GM12878 (cell line): ENCODE measurements at regions not wholly inside any gene's neighbourhood (a gene's known extent, or its start where the extent isn't known, plus 50 kb on each side); places are given as distances from the start of the nearest gene placed in this dataset.

Experiments
- BMI1 ChIP-seq: fragments of 450-650 bp; IDR thresholded peaks from 2 replicates; pipeline ENCODE4 v1.6.1; 2016; ENCODE audit warnings: mild to moderate bottlenecking, moderate library complexity, borderline replicate concordance
- JUND ChIP-seq: IDR thresholded peaks from 2 replicates; pipeline ENCODE4 v1.6.1; 2012; ENCODE audit warnings: low read depth, mild to moderate bottlenecking, low read length, improper control_type of control experiment, moderate library complexity
- NKRF ChIP-seq: fragments of 450-650 bp; conservative IDR thresholded peaks from 2 replicates; pipeline ENCODE4 v1.6.1; 2017; ENCODE audit warnings: mild to moderate bottlenecking, moderate library complexity
- POLR2A ChIP-seq: IDR thresholded peaks from 2 replicates; pipeline ENCODE4 v1.6.1; 2011; ENCODE audit warnings: low read depth, mild to moderate bottlenecking, low read length
- SMAD1 ChIP-seq: fragments of 450-650 bp; IDR thresholded peaks from 2 replicates; pipeline ENCODE4 v1.6.1; 2018; ENCODE audit warnings: mild to moderate bottlenecking, low read depth; ENCODE audit not compliant: partially characterized antibody
- TAF1 ChIP-seq: IDR thresholded peaks from 2 replicates; pipeline ENCODE4 v1.6.1; 2011; ENCODE audit warnings: mild to moderate bottlenecking, low read depth, low read length, borderline replicate concordance

DNA sequence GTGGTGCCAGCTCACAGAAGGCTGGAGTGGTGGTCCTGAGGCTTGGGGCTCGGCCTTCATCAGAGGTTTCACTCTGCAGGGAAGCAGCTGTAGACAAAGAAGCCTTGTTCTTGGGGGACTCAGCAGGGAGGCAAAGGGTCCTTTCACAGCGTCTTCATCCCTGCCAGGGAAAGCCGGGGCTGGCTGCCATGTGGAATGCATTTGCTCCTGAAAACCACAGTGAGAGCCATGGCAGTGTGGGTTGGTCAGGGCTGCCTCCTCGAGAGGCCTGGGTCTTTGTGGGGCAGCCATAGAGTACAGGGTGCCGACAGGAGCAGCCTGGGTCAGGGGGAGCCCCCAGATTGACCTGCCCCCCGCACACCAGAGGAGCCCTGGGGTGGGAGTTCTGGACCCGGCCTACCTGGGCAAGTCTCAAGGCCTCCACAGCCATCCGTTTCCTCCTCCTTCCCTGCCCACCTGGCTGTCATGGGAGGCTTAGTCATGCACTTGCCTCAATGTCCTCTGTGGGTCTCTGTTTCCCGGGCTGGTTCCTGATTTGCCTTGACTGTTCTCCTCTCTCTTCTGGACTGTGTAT is 144.0 kb downstream of the CDC5L start:
- no peak for TF ChIP-seq SMAD1
- no peak for TF ChIP-seq JUND
- no peak for TF ChIP-seq NKRF
- no peak for TF ChIP-seq TAF1
- TF ChIP-seq BMI1, result no peak
- TF ChIP-seq POLR2A, result no peak
